SK-N-SH treated with all-trans-retinoic acid at 6 μM for 48 hours (cell line): ENCODE measurements at regions not wholly inside any gene's neighbourhood (a gene's known extent, or its start where the extent isn't known, plus 50 kb on each side); places are given as distances from the start of the nearest gene placed in this dataset.

Experiments used
- ARNTL ChIP-seq: fragments of 450-650 bp; formaldehyde crosslinking; IDR thresholded peaks from 2 replicates; pipeline ENCODE4 v1.5.0; 2020; ENCODE audit warnings: low read depth, mild to moderate bottlenecking, moderate library complexity, borderline replicate concordance
- CREB5 ChIP-seq: fragments of 250-450 bp; sonication (Bioruptor Pico); IDR thresholded peaks from 2 replicates; pipeline ENCODE4 v1.5.1; 2020; ENCODE audit warnings: low read depth, mild to moderate bottlenecking, moderate library complexity
- CSDC2 ChIP-seq: fragments of 250-450 bp; sonication (Bioruptor Pico); IDR thresholded peaks from 2 replicates; pipeline ENCODE4 v1.5.0; 2020; ENCODE audit warnings: mild to moderate bottlenecking, moderate library complexity
- CSRNP3 ChIP-seq: fragments of 250-450 bp; sonication (Bioruptor Pico); IDR thresholded peaks from 2 replicates; pipeline ENCODE4 v1.5.1; 2021; ENCODE audit warnings: mild to moderate bottlenecking, moderate library complexity
- ESRRG ChIP-seq: fragments of 250-450 bp; sonication (Bioruptor Pico); IDR thresholded peaks from 2 replicates; pipeline ENCODE4 v1.6.1; 2021; ENCODE audit warnings: mild to moderate bottlenecking
- PATZ1 ChIP-seq: fragments of 250-450 bp; sonication (Bioruptor Pico); IDR thresholded peaks from 2 replicates; pipeline ENCODE4 v1.8.0; 2020; ENCODE audit warnings: mild to moderate bottlenecking, moderate library complexity, borderline replicate concordance
- POU6F1 ChIP-seq: fragments of 250-450 bp; sonication (Bioruptor Pico); IDR thresholded peaks from 2 replicates; pipeline ENCODE4 v1.8.0; 2021; ENCODE audit warnings: low read depth, mild to moderate bottlenecking, moderate library complexity, borderline replicate concordance
- RARB ChIP-seq: fragments of 250-450 bp; sonication (Bioruptor Pico); IDR thresholded peaks from 2 replicates; pipeline ENCODE4 v1.8.0; 2021; ENCODE audit warnings: mild to moderate bottlenecking, moderate library complexity
- SNAI2 ChIP-seq: fragments of 250-450 bp; sonication (Bioruptor Pico); IDR thresholded peaks from 2 replicates; pipeline ENCODE4 v1.5.0; 2020; ENCODE audit warnings: mild to moderate bottlenecking, moderate library complexity
- TSHZ2 ChIP-seq: fragments of 250-450 bp; sonication (Bioruptor Pico); IDR thresholded peaks from 2 replicates; pipeline ENCODE4 v1.5.0; 2020; ENCODE audit warnings: mild to moderate bottlenecking, moderate library complexity
- ZC3H10 ChIP-seq: fragments of 250-450 bp; sonication (Bioruptor Pico); IDR thresholded peaks from 2 replicates; pipeline ENCODE4 v1.5.1; 2021; ENCODE audit warnings: mild to moderate bottlenecking, moderate library complexity
- ZFP3 ChIP-seq: fragments of 250-450 bp; sonication (Bioruptor Pico); IDR thresholded peaks from 2 replicates; pipeline ENCODE4 v1.5.0; 2020; ENCODE audit warnings: mild to moderate bottlenecking, moderate library complexity
- ZFP30 ChIP-seq: fragments of 450-650 bp; formaldehyde crosslinking; IDR thresholded peaks from 2 replicates; pipeline ENCODE4 v1.5.0; 2022; ENCODE audit warnings: mild to moderate bottlenecking, moderate library complexity

GRCh38 chr3:109572301-109572700, 235.0 kb upstream of the DPPA4 start:
- no peak for TF ChIP-seq RARB (CRISPR knock-in tag)
- TF ChIP-seq PATZ1: no peak
- TF ChIP-seq CREB5: no peak
- TF ChIP-seq TSHZ2 (CRISPR knock-in tag): no peak
- no peak for TF ChIP-seq ARNTL
- no peak for TF ChIP-seq ZC3H10 (CRISPR knock-in tag)
- TF ChIP-seq ZFP3 (CRISPR knock-in tag): no peak
- TF ChIP-seq ESRRG (CRISPR knock-in tag): no peak
- no peak for TF ChIP-seq SNAI2 (CRISPR knock-in tag)
- no peak for TF ChIP-seq CSRNP3 (CRISPR knock-in tag)
- no peak for TF ChIP-seq ZFP30 (CRISPR knock-in tag)
- TF ChIP-seq CSDC2 (CRISPR knock-in tag): no peak
- TF ChIP-seq POU6F1 (CRISPR knock-in tag): no peak
